ENCODE measurements at regions not wholly inside any gene's neighbourhood (a gene's known extent, or its start where the extent isn't known, plus 50 kb on each side); places are given as distances from the start of the nearest gene placed in this dataset.

GRCh38 chr5:165885623-165886350 lies 2380.4 kb downstream of the MAT2B start:
- TF ChIP-seq POLR2A (IDR thresholded peaks at IDR 0.05; ENCODE audit: low read length) (no peak), GATA1 (IDR thresholded peaks at IDR 0.05; ENCODE audit: low read depth, low read length) (no peak)
